IMR-90 (cell line): ENCODE measurements at regions not wholly inside any gene's neighbourhood (a gene's known extent, or its start where the extent isn't known, plus 50 kb on each side); places are given as distances from the start of the nearest gene placed in this dataset.

ENCODE experiments used
- ATAC-seq: fragments of 200-7000 bp; cut with Tn5 transposase; 2 replicates; pipeline ENCODE4 v1.9.1; 2020; ENCODE audit warnings: low read depth, mild to moderate bottlenecking, moderate library complexity
- BruUV-seq: library from RNA; stranded (reverse); fragments of 400-500 nt; replicated peaks from 2 replicates; lab custom pipeline; 2021; lab: Mats Ljungman, UMichigan
- CTCF ChIA-PET: fragments of 300-600 bp; formaldehyde crosslinking; extraction: SDS; loops from one replicate; lab custom pipeline; 2021; ENCODE audit warnings: antibody characterized with exemption; lab: Yijun Ruan, JAX
- POLR2A ChIA-PET: fragments of 300-600 bp; sonication (Branson Sonifier 250); formaldehyde crosslinking; loops from one replicate; lab custom pipeline; 2022; ENCODE audit warnings: antibody characterized with exemption; ENCODE audit not compliant: unreplicated experiment; lab: Charles Lee
- DNase-seq: peaks from one replicate; pipeline ENCODE4 v3.0.0; 2013
- H2AFZ ChIP-seq: replicated peaks from 2 replicates; pipeline ENCODE3; 2013; ENCODE audit warnings: low read length, mild to moderate bottlenecking; ENCODE audit not compliant: poor library complexity
- H2AK5ac ChIP-seq: 2 replicates; pipeline ENCODE4 v1.6.1; 2013; ENCODE audit warnings: low read depth, low read length, inconsistent platforms
- H2AK9ac ChIP-seq: replicated peaks from 2 replicates; pipeline ENCODE3; 2013; ENCODE audit warnings: mild to moderate bottlenecking, low read depth, low read length, moderate library complexity; ENCODE audit not compliant: poor library complexity
- H2BK120ac ChIP-seq: 2 replicates; pipeline ENCODE4 v1.6.1; 2013; ENCODE audit warnings: low read depth, low read length, inconsistent platforms
- H2BK15ac ChIP-seq: 3 replicates; pipeline ENCODE4 v1.6.1; 2013; ENCODE audit warnings: low read depth, low read length, inconsistent platforms
- H2BK20ac ChIP-seq: 2 replicates; pipeline ENCODE4 v1.6.1; 2013; ENCODE audit warnings: low read depth, mild to moderate bottlenecking, inconsistent platforms, low read length, moderate library complexity
- H2BK5ac ChIP-seq: 2 replicates; pipeline ENCODE4 v1.6.1; 2013; ENCODE audit warnings: mild to moderate bottlenecking, low read depth, low read length, inconsistent platforms; ENCODE audit not compliant: poor library complexity, severe bottlenecking
- H3K14ac ChIP-seq: replicated peaks from 2 replicates; pipeline ENCODE4 v1.6.1; 2013; ENCODE audit warnings: low read depth, low read length, inconsistent platforms
- H3K18ac ChIP-seq: 2 replicates; pipeline ENCODE4 v1.6.1; 2013; ENCODE audit warnings: low read depth, low read length, control low read depth
- H3K23ac ChIP-seq: 2 replicates; pipeline ENCODE4 v1.6.1; 2013; ENCODE audit warnings: low read depth, low read length, inconsistent platforms
- H3K27ac ChIP-seq: 2 replicates; pipeline ENCODE4 v1.5.1; 2013; ENCODE audit warnings: mild to moderate bottlenecking, control low read depth, low read length; ENCODE audit not compliant: insufficient read depth
- H3K27me3 ChIP-seq: 2 replicates; pipeline ENCODE4 v1.6.1; 2013; ENCODE audit warnings: low read length; ENCODE audit not compliant: control insufficient read depth, insufficient read depth
- H3K36me3 ChIP-seq: 2 replicates; pipeline ENCODE4 v1.6.1; 2013; ENCODE audit warnings: low read length, mixed read lengths; ENCODE audit not compliant: control insufficient read depth, insufficient read depth
- H3K4ac ChIP-seq: 2 replicates; pipeline ENCODE4 v1.6.1; 2013; ENCODE audit warnings: low read depth, low read length, inconsistent platforms
- H3K4me1 ChIP-seq: 2 replicates; pipeline ENCODE4 v1.6.1; 2013; ENCODE audit warnings: low read length, mixed read lengths; ENCODE audit not compliant: control insufficient read depth, insufficient read depth
- H3K4me2 ChIP-seq: 2 replicates; pipeline ENCODE4 v1.6.1; 2013; ENCODE audit warnings: low read depth, mild to moderate bottlenecking, control low read depth, low read length, moderate library complexity
- H3K4me3 ChIP-seq: 2 replicates; pipeline ENCODE4 v1.5.1; 2013; ENCODE audit warnings: low read depth, mild to moderate bottlenecking, control low read depth, low read length, moderate library complexity; ENCODE audit not compliant: insufficient read depth
- H3K56ac ChIP-seq: 2 replicates; pipeline ENCODE4 v1.6.1; 2013; ENCODE audit warnings: low read length, inconsistent platforms; ENCODE audit not compliant: insufficient read depth; ENCODE audit errors: extremely low read depth
- H3K79me1 ChIP-seq, 2 experiments: 2 replicates each; pipeline ENCODE4 v1.6.1; 2013; ENCODE audit warnings: low read length in 2 of 2, inconsistent platforms in 1 of 2, low read depth in 1 of 2
- H3K9ac ChIP-seq: 2 replicates; pipeline ENCODE4 v1.6.1; 2013; ENCODE audit warnings: low read depth, low read length, control low read depth
- H3K9me1 ChIP-seq: 2 replicates; pipeline ENCODE4 v1.6.1; 2013; ENCODE audit warnings: low read length, inconsistent platforms; ENCODE audit not compliant: insufficient read depth
- H3K9me3 ChIP-seq: 2 replicates; pipeline ENCODE4 v1.6.1; 2013; ENCODE audit warnings: low read length; ENCODE audit not compliant: control insufficient read depth, insufficient read depth
- H4K20me1 ChIP-seq: 2 replicates; pipeline ENCODE4 v1.6.1; 2013; ENCODE audit warnings: low read length, inconsistent platforms; ENCODE audit not compliant: insufficient read depth
- H4K5ac ChIP-seq: 2 replicates; pipeline ENCODE4 v1.6.1; 2013; ENCODE audit warnings: mild to moderate bottlenecking, low read depth, low read length, control low read depth
- H4K8ac ChIP-seq, 2 experiments: 2 replicates each; pipeline ENCODE4 v1.6.1; 2013; ENCODE audit warnings: low read depth in 2 of 2, low read length in 2 of 2, control low read depth in 1 of 2, inconsistent platforms in 1 of 2
- H4K91ac ChIP-seq: 2 replicates; pipeline ENCODE4 v1.6.1; 2013; ENCODE audit warnings: low read depth, low read length, inconsistent platforms; ENCODE audit not compliant: insufficient read depth
- CTCF ChIP-seq: conservative IDR thresholded peaks from 2 replicates; pipeline ENCODE4 v1.5.1; 2012; ENCODE audit warnings: mild to moderate bottlenecking, low read depth, low read length, improper control_type of control experiment
- NFE2L2 ChIP-seq: fragments of 150-350 bp; IDR thresholded peaks from 2 replicates; pipeline ENCODE4 v1.6.1; 2016; ENCODE audit warnings: low read depth, mild to moderate bottlenecking, low read length
- POLR2A ChIP-seq: IDR thresholded peaks from 2 replicates; pipeline ENCODE4 v1.6.1; 2012; ENCODE audit warnings: mild to moderate bottlenecking, low read depth, low read length
- WGBS, 2 experiments: methylation state at CpG; one replicate each; pipeline versions ENCODE4 v1.1.5 to v1.1.7; 2013; ENCODE audit warnings: missing lambda C conversion rate in 2 of 2; ENCODE audit not compliant: insufficient read length in 1 of 2; ENCODE audit errors: extremely low coverage in 2 of 2; 5-methylcytosine and 5-hydroxymethylcytosine counted together
- dilution Hi-C: fragments of 300-500 bp; cut with HindIII; formaldehyde crosslinking; loops from one replicate; pipeline ENCODE4 v1.14.3; 2018; ENCODE audit warnings: low sequenced_read_pairs; ENCODE audit not compliant: unreplicated experiment
- in situ Hi-C: fragments of 300-500 bp; cut with MboI; formaldehyde crosslinking; loops from 3 replicates; pipeline ENCODE4 v1.14.3; 2019; ENCODE audit warnings: low sequenced_read_pairs, inconsistent platforms, mixed read lengths
- intact Hi-C: fragments of 100-400 bp; cut with micrococcal nuclease; formaldehyde crosslinking; loops from 2 replicates; pipeline ENCODE4 v1.10.0; 2022

- ChIA-PET POLR2A (no interaction called here), CTCF (interaction anchor here (0.5 kb wide), 1 partner anchor 137 kb away, joined by 3 read pairs; no protein-coding TSS in a partner anchor)
- Histone ChIP-seq H4K20me1 (no peaks in the 10 kb centered on the region), H2BK5ac (no peak overlapping the region), H2BK20ac (no peak overlapping the region), H2AK5ac (no peak overlapping the region), H3K4me3 (no peak overlapping the region), H3K9me3 (no peaks in the 10 kb centered on the region), H4K91ac (no peak overlapping the region), H3K4me1 (no peaks in the 10 kb centered on the region), H2BK120ac (no peak overlapping the region), H3K14ac (no peak overlapping the region), H4K5ac (no peak overlapping the region), H3K36me3 (no peaks in the 10 kb centered on the region), H3K4ac (no peak overlapping the region), H3K23ac (no peak overlapping the region), H2AFZ (no peak overlapping the region), H3K9ac (no peak overlapping the region), H3K18ac (no peak overlapping the region), H3K27me3 (no peaks in the 10 kb centered on the region; the same call in 1 of the 2 replicates), H3K9me1 (no peaks in the 10 kb centered on the region), H3K27ac (no peak overlapping the region), H3K79me1 (no peaks in the 10 kb centered on the region), H2BK15ac (no peak overlapping the region), H3K56ac (no peak overlapping the region), H2AK9ac (no peak overlapping the region), H3K4me2 (no peak overlapping the region), H4K8ac (no peak overlapping the region)
- 50% methylated on average over 2 of the region's 11 CpGs; no CpG with 5 or more reads in 1 of the 2 experiments for WGBS, 2 experiments
- intact Hi-C loops (no loop called here), dilution Hi-C loops (no loop called here), in situ Hi-C loops (no loop called here)
- BruUV-seq = no TSS peak
- no peak for TF ChIP-seq POLR2A
- TF ChIP-seq CTCF = no peak
- TF ChIP-seq NFE2L2 = no peak
- DNase-seq (no peak), ATAC-seq (no peak)
Observed at GRCh38 chr5:159415301-159415937, 85.1 kb upstream of the IL12B start.
